PC-9 (cell line): ENCODE measurements at regions not wholly inside any gene's neighbourhood (a gene's known extent, or its start where the extent isn't known, plus 50 kb on each side); places are given as distances from the start of the nearest gene placed in this dataset.

ENCODE experiments used
- BruUV-seq: library from RNA; stranded (reverse); fragments of 400-500 nt; replicated peaks from 2 replicates; lab custom pipeline; 2021; lab: Mats Ljungman, UMichigan
- CTCF ChIA-PET: fragments of 300-600 bp; sonication (Branson Sonifier 250); formaldehyde crosslinking; loops from one replicate; lab custom pipeline; 2022; ENCODE audit warnings: antibody characterized with exemption; lab: Charles Lee
- POLR2A ChIA-PET: fragments of 300-600 bp; sonication (Branson Sonifier 250); formaldehyde crosslinking; loops from one replicate; lab custom pipeline; 2022; ENCODE audit warnings: antibody characterized with exemption; ENCODE audit not compliant: unreplicated experiment; lab: Charles Lee
- DNase-seq, 2 experiments: peaks; one replicate each; pipeline versions ENCODE4 v3.0.0 to v3.0.0-alpha.2; 2015 to 2022; ENCODE audit warnings: mixed read lengths in 1 of 2
- H2AFZ ChIP-seq: fragments of 200-600 bp; sonication (generic); 2 replicates; pipeline ENCODE4 v1.8.1; 2017; ENCODE audit warnings: antibody characterized with exemption
- H3F3A ChIP-seq: fragments of 200-600 bp; sonication (generic); 2 replicates; pipeline ENCODE4 v1.8.1; 2017; ENCODE audit warnings: antibody characterized with exemption, mild to moderate bottlenecking, low read depth; ENCODE audit not compliant: insufficient read depth
- H3K27ac ChIP-seq: fragments of 200-600 bp; sonication (generic); 2 replicates; pipeline ENCODE4 v1.6.1; 2016; ENCODE audit warnings: mixed run types
- H3K27me3 ChIP-seq: fragments of 200-600 bp; sonication (generic); 2 replicates; pipeline ENCODE4 v1.6.1; 2016; ENCODE audit warnings: low read depth, mixed run types; ENCODE audit not compliant: insufficient read depth
- H3K36me3 ChIP-seq: fragments of 200-600 bp; sonication (generic); 2 replicates; pipeline ENCODE4 v1.6.1; 2016; ENCODE audit warnings: low read depth, mixed run types
- H3K4me1 ChIP-seq: fragments of 200-600 bp; sonication (generic); replicated peaks from 2 replicates; pipeline ENCODE4 v1.6.1; 2016; ENCODE audit warnings: mixed run types; ENCODE audit not compliant: insufficient read depth
- H3K4me2 ChIP-seq: fragments of 200-600 bp; sonication (generic); 2 replicates; pipeline ENCODE4 v1.6.1; 2017; ENCODE audit warnings: mixed run types
- H3K4me3 ChIP-seq: fragments of 200-600 bp; sonication (generic); 2 replicates; pipeline ENCODE4 v1.6.1; 2016; ENCODE audit warnings: mixed run types
- H3K79me2 ChIP-seq: fragments of 200-600 bp; sonication (generic); 2 replicates; pipeline ENCODE4 v1.6.1; 2017; ENCODE audit warnings: low read depth, mixed run types
- H3K9me2 ChIP-seq: fragments of 200-600 bp; sonication (generic); 2 replicates; pipeline ENCODE4 v1.8.1; 2017; ENCODE audit warnings: mild to moderate bottlenecking; ENCODE audit not compliant: insufficient read depth
- H3K9me3 ChIP-seq: fragments of 200-600 bp; sonication (generic); 2 replicates; pipeline ENCODE4 v1.8.1; 2016; ENCODE audit warnings: low read depth; ENCODE audit not compliant: insufficient read depth
- H4K20me1 ChIP-seq: fragments of 200-600 bp; sonication (generic); 2 replicates; pipeline ENCODE4 v1.8.1; 2017; ENCODE audit not compliant: insufficient read depth
- EZH2 ChIP-seq: fragments of 200-600 bp; sonication (generic); IDR thresholded peaks from 2 replicates; pipeline ENCODE4 v1.8.0; 2017; ENCODE audit warnings: antibody characterized with exemption, low read depth
- intact Hi-C: fragments of 100-400 bp; cut with micrococcal nuclease; formaldehyde crosslinking; loops from one replicate; pipeline ENCODE4 v1.10.0; 2022; ENCODE audit not compliant: unreplicated experiment
- TF ChIP-seq, protein P1 (sequence below): fragments of 200-600 bp; sonication (generic); conservative IDR thresholded peaks from 2 replicates; pipeline ENCODE4 v1.6.1; 2017; ENCODE audit warnings: mixed run types, antibody characterized with exemption, mild to moderate bottlenecking, moderate library complexity

DNA sequence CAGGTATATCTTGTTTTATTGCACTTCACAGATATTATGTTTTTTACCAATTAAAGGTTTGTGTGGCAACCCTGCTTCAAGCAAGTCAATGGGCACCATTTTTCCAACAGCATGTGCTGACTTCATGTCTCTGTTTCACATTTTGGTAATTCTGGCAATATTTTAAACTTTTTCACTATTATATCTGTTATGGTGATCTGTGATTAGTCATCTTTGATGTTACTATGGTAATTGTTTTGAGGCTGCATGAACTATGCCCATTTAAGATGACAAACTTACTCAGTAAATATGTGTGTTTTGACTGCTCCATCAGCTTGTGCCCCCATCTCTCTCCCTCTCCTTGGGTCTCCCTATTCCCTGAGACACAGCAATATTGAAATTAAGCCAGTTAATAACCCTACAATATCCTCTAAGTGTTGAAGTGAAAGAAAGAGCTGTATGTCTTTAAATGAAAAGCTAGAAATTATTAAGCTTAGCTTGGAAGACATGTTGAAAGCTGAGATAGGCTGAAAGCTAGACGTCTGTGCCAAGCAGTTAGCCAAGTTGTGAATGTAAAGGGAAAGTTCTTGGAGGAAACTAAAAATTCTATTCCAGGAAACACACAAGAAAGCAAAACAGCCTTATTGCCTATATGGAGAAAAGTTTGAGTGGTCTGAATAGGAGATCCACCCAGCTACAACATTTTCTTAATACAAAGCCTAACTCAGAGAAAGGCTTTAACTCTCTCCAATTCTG is 365.1 kb downstream of the ATP23 start:
- H3K9me2 ChIP-seq = no peaks in the 10 kb centered on the region
- CTCF ChIA-PET = no interaction called here

DNA sequence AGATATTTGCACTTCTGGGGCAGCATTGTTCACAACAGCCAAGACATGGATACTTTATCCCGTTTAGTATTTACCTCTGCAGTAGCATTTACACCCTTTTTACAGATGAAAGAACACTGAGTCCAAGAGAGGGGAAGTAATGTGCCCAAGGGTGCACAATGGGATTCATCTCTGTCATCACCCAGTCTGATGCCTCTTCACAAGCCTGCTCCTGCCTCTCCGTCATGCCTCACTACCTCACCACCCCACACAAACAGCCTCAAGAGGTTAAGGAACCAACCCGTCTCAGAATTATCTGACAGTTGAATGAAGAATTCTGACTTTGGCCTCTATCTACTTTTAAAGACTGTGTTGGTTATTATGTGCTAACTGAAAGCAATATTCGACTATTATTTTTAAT is 368.4 kb downstream of the ATP23 start:
- no peak for DNase-seq
- no peak overlapping the region for H2AFZ ChIP-seq
- H3K9me2 ChIP-seq = no peaks in the 10 kb centered on the region
- no peak for TF ChIP-seq EZH2
- TF ChIP-seq, protein P1, sequence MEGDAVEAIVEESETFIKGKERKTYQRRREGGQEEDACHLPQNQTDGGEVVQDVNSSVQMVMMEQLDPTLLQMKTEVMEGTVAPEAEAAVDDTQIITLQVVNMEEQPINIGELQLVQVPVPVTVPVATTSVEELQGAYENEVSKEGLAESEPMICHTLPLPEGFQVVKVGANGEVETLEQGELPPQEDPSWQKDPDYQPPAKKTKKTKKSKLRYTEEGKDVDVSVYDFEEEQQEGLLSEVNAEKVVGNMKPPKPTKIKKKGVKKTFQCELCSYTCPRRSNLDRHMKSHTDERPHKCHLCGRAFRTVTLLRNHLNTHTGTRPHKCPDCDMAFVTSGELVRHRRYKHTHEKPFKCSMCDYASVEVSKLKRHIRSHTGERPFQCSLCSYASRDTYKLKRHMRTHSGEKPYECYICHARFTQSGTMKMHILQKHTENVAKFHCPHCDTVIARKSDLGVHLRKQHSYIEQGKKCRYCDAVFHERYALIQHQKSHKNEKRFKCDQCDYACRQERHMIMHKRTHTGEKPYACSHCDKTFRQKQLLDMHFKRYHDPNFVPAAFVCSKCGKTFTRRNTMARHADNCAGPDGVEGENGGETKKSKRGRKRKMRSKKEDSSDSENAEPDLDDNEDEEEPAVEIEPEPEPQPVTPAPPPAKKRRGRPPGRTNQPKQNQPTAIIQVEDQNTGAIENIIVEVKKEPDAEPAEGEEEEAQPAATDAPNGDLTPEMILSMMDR = no peak
- no peaks in the 10 kb centered on the region for H4K20me1 ChIP-seq
- peaks cover 35% of the 10 kb centered on the region for H3K4me1 ChIP-seq
- POLR2A ChIA-PET = no interaction called here
- intact Hi-C loops = loop anchor here (5.0 kb wide), 3 partner anchors 112 to 318 kb away; no protein-coding TSS in a partner anchor
- H3F3A ChIP-seq = peaks cover 21% of the 10 kb centered on the region
- CTCF ChIA-PET = no interaction called here
- no peaks in the 10 kb centered on the region; the same call in 1 of the 2 replicates for H3K36me3 ChIP-seq
- no TSS peak for BruUV-seq
- H3K27ac ChIP-seq = peak overlapping the region; percentile 85
- H3K9me3 ChIP-seq = peaks cover 4% of the 10 kb centered on the region; the same call in 1 of the 2 replicates
- no peaks in the 10 kb centered on the region for H3K79me2 ChIP-seq
- peak overlapping the region; percentile 56 for H3K4me2 ChIP-seq
- no peak overlapping the region for H3K4me3 ChIP-seq
- H3K27me3 ChIP-seq = no peaks in the 10 kb centered on the region

More for the DNA sequence above, 365.1 kb downstream of the ATP23 start:
- H3K27me3 ChIP-seq = no peaks in the 10 kb centered on the region
- TF ChIP-seq, protein P1 = no peak
- no peak for TF ChIP-seq EZH2
- no peaks in the 10 kb centered on the region for H4K20me1 ChIP-seq
- peaks cover 43% of the 10 kb centered on the region for H3K4me1 ChIP-seq
- H3K4me3 ChIP-seq = no peak overlapping the region
- intact Hi-C loops = no loop called here
- no peaks in the 10 kb centered on the region; the same call in 1 of the 2 replicates for H3K36me3 ChIP-seq
- peaks cover 4% of the 10 kb centered on the region; the same call in 1 of the 2 replicates for H3K9me3 ChIP-seq
- 0 out of 2 replicates have a peak overlapping the region, but pooled peaks have one; percentile 8 for H3K4me2 ChIP-seq
- no peaks in the 10 kb centered on the region for H3K79me2 ChIP-seq
- no peak overlapping the region for H3K27ac ChIP-seq
- no peak for DNase-seq
- BruUV-seq = no TSS peak
- POLR2A ChIA-PET = interaction anchor here (0.6 to 0.7 kb wide), 2 partner anchors 35 to 562 kb away, joined by 3 read pairs; no protein-coding TSS in a partner anchor
- H2AFZ ChIP-seq = no peak overlapping the region
- H3F3A ChIP-seq = peaks cover 22% of the 10 kb centered on the region

DNA sequence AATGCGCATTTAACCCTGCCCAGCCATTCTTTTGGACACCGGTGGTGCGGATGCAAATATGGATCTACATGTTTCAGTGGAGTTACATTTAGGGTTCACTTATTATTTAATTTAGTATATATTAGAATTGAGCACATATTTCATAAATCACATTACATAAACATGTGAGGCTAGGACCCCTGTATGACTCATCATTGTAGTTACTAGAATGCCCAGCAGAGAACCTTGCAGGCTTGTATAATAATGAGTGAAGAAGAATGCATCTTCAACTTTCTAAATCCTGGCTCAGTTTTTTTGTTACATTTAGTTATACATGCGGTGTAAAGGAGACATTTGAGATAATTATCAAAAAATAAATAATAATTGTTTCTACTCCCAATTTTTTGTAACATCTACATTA is 369.0 kb downstream of the ATP23 start:
- no TSS peak for BruUV-seq
- CTCF ChIA-PET = no interaction called here
- peak in 1 of 2 experiments; percentile 63 for DNase-seq

More for the DNA sequence above, 369.0 kb downstream of the ATP23 start:
- Histone ChIP-seq H3F3A (peaks cover 21% of the 10 kb centered on the region), H3K27ac (peak overlapping the region; percentile 85), H3K9me3 (peaks cover 4% of the 10 kb centered on the region; the same call in 1 of the 2 replicates), H3K79me2 (no peaks in the 10 kb centered on the region), H3K27me3 (no peaks in the 10 kb centered on the region), H3K4me1 (peaks cover 35% of the 10 kb centered on the region), H3K4me3 (no peak overlapping the region), H3K4me2 (peak overlapping the region; percentile 56), H4K20me1 (no peaks in the 10 kb centered on the region), H3K36me3 (no peaks in the 10 kb centered on the region; the same call in 1 of the 2 replicates), H3K9me2 (no peaks in the 10 kb centered on the region), H2AFZ (no peak overlapping the region)
- POLR2A ChIA-PET = interaction anchor here (0.6 kb wide), 2 partner anchors 348 to 639 kb away, joined by 3 to 4 read pairs; no protein-coding TSS in a partner anchor
- intact Hi-C loops = loop anchor here (5.0 kb wide), 3 partner anchors 112 to 318 kb away; no protein-coding TSS in a partner anchor
- TF ChIP-seq, protein P1 = no peak; the same call in 1 of the 2 replicates
- TF ChIP-seq EZH2 = no peak
